T-helper 17 cell (primary cell): ENCODE measurements at regions not wholly inside any gene's neighbourhood (a gene's known extent, or its start where the extent isn't known, plus 50 kb on each side); places are given as distances from the start of the nearest gene placed in this dataset.
"Not testable (repeated sequence)": the region's sequence is repeated elsewhere in the genome, so short reads cannot be mapped to it uniquely, and the experiment has no call there.

Experiments used
- ATAC-seq: fragments of 150-1000 bp; cut with Tn5 transposase; 2 replicates; pipeline ENCODE4 v1.10.0; 2021; ENCODE audit warnings: mild to moderate bottlenecking, moderate library complexity
- DNase-seq, 3 donors: peaks; one replicate each; pipeline versions ENCODE4 v3.0.0 to v3.0.0-alpha.2; 2020 to 2021
- H3K9me3 ChIP-seq: one replicate; pipeline ENCODE4 v1.7.0; 2013; ENCODE audit warnings: low read length, mild to moderate bottlenecking; ENCODE audit not compliant: control insufficient read depth, poor library complexity, severe bottlenecking
- H3K27ac Mint-ChIP-seq: one replicate; pipeline ENCODE4 v1.8.0; 2022; ENCODE audit warnings: mild to moderate bottlenecking, moderate library complexity, mixed read lengths
- H3K27me3 Mint-ChIP-seq: one replicate; pipeline ENCODE4 v1.8.0; 2022; ENCODE audit warnings: mixed read lengths
- H3K36me3 Mint-ChIP-seq: one replicate; pipeline ENCODE4 v1.8.0; 2022; ENCODE audit warnings: low read depth, mixed read lengths
- H3K4me1 Mint-ChIP-seq: one replicate; pipeline ENCODE4 v1.8.0; 2022; ENCODE audit warnings: mild to moderate bottlenecking, mixed read lengths
- H3K4me3 Mint-ChIP-seq: one replicate; pipeline ENCODE4 v1.8.0; 2022; ENCODE audit warnings: mild to moderate bottlenecking, moderate library complexity, mixed read lengths

DNA sequence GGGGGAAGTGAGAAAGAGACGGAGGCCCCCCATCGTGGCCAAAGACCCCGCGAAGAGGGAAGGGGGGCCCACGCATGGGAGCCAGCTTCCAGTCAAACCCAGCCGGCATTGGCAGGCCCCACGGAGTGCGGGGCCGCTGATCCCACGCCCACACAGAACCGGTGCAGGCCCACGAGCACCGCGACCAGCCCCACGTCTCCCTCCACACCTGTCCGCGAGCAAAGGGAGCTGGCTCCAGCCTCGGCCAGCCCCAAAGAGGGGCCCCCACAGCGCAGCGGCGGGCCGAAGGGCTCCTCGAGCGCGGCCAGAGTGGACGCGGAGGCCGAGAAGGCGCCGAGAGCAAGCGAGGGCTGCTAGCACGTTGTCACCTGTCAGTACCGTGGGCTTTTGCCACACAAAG is 125.0 kb upstream of the TWIST2 start:
- Mint-ChIP-seq H3K36me3 (peaks cover 2% of the 10 kb centered on the region), H3K27ac (no peak overlapping the region), H3K4me1 (peaks cover 2% of the 10 kb centered on the region), H3K4me3 (no peak overlapping the region), H3K27me3 (peaks cover 31% of the 10 kb centered on the region)
- DNase-seq (no peak), ATAC-seq (no peak)
- no peaks in the 10 kb centered on the region for H3K9me3 ChIP-seq

DNA sequence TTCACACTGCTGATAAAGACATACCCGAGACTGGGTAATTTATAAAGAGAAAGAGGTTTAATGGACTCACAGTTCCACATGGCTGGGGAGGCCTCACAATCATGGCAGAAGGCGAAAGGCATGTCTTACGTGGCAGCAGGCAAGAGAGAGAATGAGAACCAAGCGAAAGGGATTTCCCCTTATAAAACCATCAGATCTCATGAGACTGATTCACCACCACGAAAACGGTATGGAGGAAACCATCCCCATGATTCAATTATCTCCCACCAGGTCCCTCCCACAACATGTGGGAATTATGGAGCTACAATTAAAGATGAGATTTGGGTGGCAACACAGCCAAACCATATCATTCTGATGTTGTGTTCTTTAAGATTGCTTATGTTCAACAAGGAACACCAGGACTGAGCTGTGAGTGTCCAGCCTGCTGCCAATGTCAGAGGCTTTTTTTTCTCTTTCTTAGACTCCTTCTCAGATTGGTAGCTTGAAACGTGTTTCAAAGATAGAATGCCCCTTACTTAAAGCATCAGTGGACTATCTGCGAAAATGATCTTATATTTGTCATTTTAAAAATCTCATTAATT is 124.1 kb upstream of the TWIST2 start:
- not testable (repeated sequence) for H3K4me3 Mint-ChIP-seq, DNase-seq, H3K36me3 Mint-ChIP-seq, H3K27ac Mint-ChIP-seq, ATAC-seq, H3K4me1 Mint-ChIP-seq, H3K9me3 ChIP-seq
- H3K27me3 Mint-ChIP-seq = peaks cover 35% of the 10 kb centered on the region

DNA sequence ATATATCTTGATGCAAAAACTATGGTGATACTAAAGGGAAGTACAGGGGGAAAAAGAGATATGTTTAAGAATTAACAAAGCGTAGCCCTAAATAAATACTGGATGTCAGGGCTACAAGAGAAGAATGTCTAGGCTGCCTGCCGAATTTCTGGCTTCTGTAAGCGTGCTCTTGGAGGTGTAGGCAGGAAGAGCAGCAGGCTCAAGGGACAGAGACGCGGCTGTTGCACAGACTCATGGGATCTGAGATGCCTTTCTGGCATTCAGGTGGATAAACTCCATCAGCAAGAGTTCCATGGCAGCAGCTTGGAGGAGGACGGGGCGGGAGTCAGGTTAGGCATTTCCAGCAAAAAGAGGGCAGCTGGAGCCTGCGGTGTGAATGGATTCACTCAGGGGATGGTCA is 123.2 kb upstream of the TWIST2 start:
- H3K27me3 Mint-ChIP-seq = peaks cover 38% of the 10 kb centered on the region
- H3K9me3 ChIP-seq = no peaks in the 10 kb centered on the region
- ATAC-seq = no peak
- H3K4me3 Mint-ChIP-seq = no peak overlapping the region
- H3K27ac Mint-ChIP-seq = no peak overlapping the region
- H3K36me3 Mint-ChIP-seq = peaks cover 2% of the 10 kb centered on the region
- H3K4me1 Mint-ChIP-seq = peaks cover 2% of the 10 kb centered on the region
- DNase-seq = no peak

DNA sequence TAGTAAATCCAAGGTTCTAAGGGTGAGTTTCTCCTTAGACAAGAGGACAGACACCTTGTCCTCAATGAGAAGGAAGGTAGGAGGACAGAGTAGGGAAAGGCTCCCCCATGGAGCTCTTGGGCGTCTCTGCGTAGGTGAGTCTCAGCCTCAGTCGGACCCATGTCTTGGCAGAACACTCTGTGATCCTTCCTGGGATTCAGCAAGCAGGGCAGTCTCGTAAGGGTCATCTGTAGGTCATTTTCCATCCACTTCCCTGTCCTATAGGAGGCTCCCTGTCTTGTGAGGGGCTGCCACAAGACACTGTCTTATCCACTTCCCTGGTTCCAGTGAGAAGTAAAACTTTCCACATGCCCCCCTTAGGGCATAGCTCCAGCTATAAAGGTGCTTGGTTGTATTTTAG is 122.6 kb upstream of the TWIST2 start:
- Mint-ChIP-seq H3K4me3 (no peak overlapping the region), H3K27me3 (peaks cover 44% of the 10 kb centered on the region), H3K27ac (no peak overlapping the region), H3K4me1 (peaks cover 2% of the 10 kb centered on the region), H3K36me3 (peaks cover 2% of the 10 kb centered on the region)
- no peaks in the 10 kb centered on the region for H3K9me3 ChIP-seq
- ATAC-seq = no peak
- no peak for DNase-seq

DNA sequence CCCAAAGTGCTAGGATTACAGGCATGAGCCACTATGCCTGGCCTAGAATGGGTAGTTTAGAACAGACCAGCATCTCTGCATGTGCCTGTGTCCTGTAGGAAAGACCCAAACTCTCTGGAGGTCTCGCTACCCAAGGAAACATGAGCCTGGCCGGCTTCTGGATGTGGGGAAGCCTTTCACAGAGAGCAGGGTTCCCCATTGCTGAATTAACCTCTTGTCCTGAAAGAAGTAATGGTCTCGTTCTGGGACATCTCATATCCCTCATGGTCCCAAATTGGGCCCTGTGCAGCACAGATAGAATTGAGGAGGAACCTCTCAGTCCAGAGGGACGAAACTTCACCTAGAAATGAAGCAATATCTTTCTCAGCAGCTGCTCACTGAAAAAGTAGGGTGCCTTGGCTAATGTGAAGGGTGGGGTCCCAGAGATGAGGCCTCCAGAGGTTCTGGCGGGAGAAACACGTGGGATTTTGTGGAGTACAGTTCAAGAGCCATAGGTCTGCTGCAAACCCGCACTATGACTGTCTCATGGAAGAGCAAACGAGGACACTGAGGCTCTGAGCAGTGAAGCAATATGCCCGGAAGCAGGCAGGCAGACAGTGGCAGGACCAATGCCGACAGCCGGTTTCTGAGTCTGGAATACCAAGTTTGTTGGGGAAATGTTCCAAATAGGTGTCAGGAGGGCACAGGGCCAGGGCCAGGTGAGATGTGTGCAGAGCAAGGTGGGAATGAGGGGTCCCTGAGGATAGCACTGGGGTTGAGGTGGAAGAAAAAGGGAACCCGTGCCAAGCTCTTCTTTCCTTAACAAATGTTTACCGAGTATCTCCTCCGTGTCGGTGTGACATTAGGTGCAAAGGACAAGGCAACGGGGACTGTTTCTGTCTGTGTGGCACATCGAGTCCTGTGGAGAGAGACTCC is 121.0 kb upstream of the TWIST2 start:
- Mint-ChIP-seq H3K27me3 (peaks cover 44% of the 10 kb centered on the region), H3K4me1 (peaks cover 2% of the 10 kb centered on the region), H3K36me3 (peaks cover 2% of the 10 kb centered on the region), H3K4me3 (no peak overlapping the region), H3K27ac (no peak overlapping the region)
- ATAC-seq (no peak), DNase-seq (no peak)
- no peaks in the 10 kb centered on the region for H3K9me3 ChIP-seq

DNA sequence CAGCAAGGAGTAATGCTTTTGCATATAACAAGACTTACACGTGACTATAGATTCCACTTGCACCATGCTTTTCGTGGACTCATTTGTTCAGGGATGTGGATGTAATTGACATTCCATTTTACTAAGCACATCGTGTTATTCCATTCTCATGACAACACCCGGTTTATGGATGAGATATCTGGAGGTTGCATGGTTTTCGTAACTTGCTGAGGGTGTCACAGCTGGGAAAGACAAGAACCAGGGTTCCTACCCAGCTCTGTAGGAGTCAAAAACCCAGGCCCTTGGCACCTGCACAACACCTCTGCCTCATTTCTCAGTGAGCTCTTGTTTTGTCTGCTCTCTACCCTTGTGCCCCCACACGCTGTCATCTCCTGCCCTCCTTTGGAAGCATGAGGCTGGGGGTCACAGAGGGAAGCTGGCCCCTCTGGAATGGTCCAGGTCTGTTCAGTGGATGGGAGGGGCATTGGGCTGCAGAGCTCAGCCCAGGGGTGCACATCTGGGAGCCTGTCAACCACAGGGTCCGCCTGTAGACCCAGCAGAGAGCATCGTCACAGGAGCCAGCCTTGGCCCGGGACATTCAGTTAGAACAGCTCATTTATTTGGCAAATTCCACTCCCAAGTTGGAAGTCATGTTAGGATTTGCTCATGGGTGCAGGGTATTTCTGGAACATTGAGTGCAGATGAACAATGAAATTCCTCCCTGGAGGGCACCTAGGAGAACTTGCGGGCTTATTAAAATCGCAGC is 120.1 kb upstream of the TWIST2 start:
- ATAC-seq (no peak), DNase-seq (no peak)
- H3K4me3 Mint-ChIP-seq = no peak overlapping the region
- peaks cover 2% of the 10 kb centered on the region for H3K4me1 Mint-ChIP-seq
- H3K36me3 Mint-ChIP-seq = peaks cover 2% of the 10 kb centered on the region
- H3K27ac Mint-ChIP-seq = no peak overlapping the region
- peaks cover 44% of the 10 kb centered on the region for H3K27me3 Mint-ChIP-seq
- no peaks in the 10 kb centered on the region for H3K9me3 ChIP-seq

DNA sequence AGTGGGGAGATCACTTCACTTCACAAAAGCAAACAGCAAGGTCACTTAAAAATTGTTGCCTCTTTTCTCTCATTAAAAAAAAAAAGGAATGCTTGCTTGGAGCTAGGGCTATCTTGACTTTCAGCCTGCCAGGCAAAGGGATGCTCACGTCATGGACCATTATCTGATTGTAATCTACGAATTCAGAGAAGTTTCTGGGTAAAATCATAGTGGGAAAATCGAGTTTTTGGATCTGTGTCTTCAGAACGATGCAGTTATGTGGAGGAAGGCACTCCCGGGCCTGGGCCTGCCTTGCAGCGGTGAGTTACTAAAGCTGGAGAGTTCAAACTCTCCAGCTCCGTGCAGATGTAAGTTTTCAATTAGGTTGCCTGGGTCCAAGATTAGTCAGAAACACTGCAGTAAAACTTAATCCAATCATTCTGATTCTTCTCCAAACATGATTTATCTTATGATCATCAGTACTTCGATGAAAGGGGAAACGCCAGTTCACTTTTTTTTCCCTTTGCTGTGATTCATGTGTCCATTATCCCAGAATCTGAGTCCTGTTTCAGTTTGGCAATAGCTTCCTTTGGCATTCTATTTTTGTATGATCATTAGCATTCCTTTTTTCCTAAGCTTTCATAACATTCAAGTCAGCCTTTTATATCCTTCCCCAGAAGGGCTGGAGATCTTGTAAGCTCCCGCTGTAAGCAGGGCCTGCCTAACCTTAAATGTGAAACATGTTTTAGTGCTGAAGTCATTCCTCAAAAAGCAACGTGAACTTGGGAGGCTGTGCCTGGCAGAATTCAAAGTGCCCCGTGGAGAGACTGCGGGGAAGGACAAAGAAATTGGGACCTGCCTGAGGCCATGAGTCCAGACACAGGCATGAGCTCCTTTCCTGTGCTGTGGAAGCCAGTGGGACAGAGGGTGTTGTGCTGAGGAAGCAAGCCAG is 119.3 kb upstream of the TWIST2 start:
- ATAC-seq (no peak), DNase-seq (no peak)
- H3K9me3 ChIP-seq = no peaks in the 10 kb centered on the region
- Mint-ChIP-seq H3K4me1 (peaks cover 2% of the 10 kb centered on the region), H3K27ac (no peak overlapping the region), H3K27me3 (peaks cover 44% of the 10 kb centered on the region), H3K36me3 (peaks cover 2% of the 10 kb centered on the region), H3K4me3 (no peak overlapping the region)

DNA sequence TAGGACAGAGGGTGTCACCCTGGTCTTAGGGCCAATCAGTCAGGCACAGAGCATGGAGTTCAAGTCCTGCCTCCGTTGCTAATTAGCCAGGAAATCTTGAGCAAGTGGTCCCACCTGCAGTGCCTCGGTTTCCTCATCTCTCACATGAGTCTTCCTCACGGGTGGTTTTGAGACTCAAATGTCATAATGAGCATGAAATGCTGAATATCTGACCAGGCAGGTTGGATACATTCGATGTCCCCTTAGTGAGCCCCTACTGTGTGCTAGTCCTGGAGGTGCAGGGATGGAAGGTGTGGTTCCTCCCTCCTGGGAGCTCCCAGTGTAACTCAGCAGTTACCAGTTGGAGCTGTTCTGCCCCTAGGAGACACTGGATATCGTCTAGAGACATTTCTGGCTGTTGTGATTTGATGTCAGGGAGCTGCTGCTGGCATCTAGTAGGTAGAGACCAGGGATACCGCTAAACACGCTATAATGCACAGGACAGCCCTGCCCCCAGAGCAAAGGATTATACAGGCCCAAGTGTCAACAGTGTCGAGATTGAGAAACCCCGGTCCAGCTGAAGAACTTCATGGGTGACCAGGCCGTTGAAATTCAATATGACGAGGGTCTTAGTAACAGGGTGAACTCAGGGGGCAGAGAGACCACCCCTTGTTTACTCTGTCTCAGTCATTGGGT is 118.5 kb upstream of the TWIST2 start:
- Mint-ChIP-seq H3K36me3 (peaks cover 2% of the 10 kb centered on the region), H3K27ac (no peak overlapping the region), H3K4me3 (no peak overlapping the region), H3K4me1 (peaks cover 2% of the 10 kb centered on the region), H3K27me3 (peaks cover 44% of the 10 kb centered on the region)
- no peaks in the 10 kb centered on the region for H3K9me3 ChIP-seq
- ATAC-seq (no peak), DNase-seq (no peak)

DNA sequence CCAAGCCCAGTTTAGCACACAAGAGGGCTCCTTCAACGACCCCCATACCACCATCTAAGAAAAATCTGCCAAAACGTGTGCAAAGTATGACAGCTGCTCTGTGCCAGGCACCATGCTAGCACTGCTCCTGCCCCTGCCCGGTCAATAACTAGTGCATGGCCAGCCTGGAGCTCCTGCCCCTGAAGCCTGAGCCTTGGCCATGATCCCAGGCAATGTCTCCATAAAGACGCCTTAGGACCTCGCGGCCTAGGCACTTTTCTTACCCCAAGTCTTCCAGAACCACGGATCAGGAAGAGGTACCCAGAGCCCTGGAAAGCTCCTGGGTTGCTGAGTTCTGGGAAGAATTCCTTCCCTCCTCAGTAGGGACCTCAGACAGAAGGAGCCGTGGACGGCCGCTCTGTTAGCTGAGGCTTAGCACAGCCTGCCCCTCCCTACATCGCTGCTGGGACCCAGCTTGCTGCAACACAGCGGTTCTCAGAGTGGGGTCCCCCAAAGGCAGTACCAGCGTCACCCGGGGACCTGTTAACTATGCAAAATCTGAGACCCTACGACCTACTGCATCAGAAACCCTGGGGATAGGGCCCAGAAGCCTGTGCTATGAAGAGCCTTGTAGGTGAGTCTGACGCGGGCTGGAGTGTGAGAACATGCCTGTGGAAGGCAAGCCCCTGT is 117.8 kb upstream of the TWIST2 start:
- Mint-ChIP-seq H3K27me3 (peaks cover 41% of the 10 kb centered on the region), H3K36me3 (peaks cover under 1% of the 10 kb centered on the region), H3K4me3 (no peak overlapping the region)

DNA sequence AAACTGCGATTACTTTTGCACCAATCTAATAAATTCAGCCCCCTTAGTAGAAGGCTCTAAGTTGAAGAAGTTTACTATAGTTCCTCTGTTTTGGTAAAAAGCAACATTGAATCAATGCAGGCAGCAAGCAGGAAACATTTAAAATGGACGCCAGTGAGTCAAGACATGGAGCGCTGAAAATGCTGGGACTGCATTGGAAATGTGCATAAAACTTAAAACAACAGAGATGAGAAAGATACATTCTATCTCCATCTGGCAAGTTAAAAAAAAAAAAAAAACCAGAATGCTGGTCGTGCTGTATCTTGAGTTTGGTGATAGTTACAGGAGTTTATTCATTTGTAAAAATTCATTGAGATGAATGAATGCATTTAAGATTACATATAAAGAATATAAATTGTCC is 117.0 kb upstream of the TWIST2 start:
- peaks cover 2% of the 10 kb centered on the region for H3K4me1 Mint-ChIP-seq
- no peak overlapping the region for H3K4me3 Mint-ChIP-seq
- peaks cover 36% of the 10 kb centered on the region for H3K27me3 Mint-ChIP-seq
- no peaks in the 10 kb centered on the region for H3K36me3 Mint-ChIP-seq
- H3K27ac Mint-ChIP-seq = no peak overlapping the region
- no peak for ATAC-seq
- no peak for DNase-seq
- H3K9me3 ChIP-seq = no peaks in the 10 kb centered on the region

More for the DNA sequence above, 117.8 kb upstream of the TWIST2 start:
- ATAC-seq (no peak), DNase-seq (no peak)
- Mint-ChIP-seq H3K4me1 (peaks cover 2% of the 10 kb centered on the region), H3K27ac (no peak overlapping the region)
- H3K9me3 ChIP-seq = no peaks in the 10 kb centered on the region

DNA sequence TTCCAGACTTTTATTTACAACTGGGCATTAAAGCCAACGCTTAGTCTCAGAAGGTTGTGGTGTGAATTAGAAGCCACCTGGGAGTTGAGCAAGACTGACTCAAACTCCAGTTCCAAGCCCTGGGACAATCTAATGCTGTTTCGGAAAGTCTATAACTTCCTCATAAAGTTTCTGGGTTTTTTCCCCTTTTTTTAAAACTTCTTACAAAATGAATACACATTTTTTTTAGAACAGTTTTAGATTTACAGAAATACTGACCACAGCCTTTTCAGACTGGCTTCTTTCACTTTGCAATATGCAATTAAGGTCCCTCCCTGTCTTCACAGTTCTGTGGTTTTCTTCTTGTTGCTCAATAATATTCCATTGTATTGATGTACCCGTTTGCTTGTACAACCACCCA is 115.9 kb upstream of the TWIST2 start:
- DNase-seq (no peak), ATAC-seq (no peak)
- Mint-ChIP-seq H3K36me3 (no peaks in the 10 kb centered on the region), H3K27ac (no peak overlapping the region), H3K4me1 (peaks cover 2% of the 10 kb centered on the region), H3K27me3 (peaks cover 32% of the 10 kb centered on the region), H3K4me3 (no peak overlapping the region)
- no peaks in the 10 kb centered on the region for H3K9me3 ChIP-seq

DNA sequence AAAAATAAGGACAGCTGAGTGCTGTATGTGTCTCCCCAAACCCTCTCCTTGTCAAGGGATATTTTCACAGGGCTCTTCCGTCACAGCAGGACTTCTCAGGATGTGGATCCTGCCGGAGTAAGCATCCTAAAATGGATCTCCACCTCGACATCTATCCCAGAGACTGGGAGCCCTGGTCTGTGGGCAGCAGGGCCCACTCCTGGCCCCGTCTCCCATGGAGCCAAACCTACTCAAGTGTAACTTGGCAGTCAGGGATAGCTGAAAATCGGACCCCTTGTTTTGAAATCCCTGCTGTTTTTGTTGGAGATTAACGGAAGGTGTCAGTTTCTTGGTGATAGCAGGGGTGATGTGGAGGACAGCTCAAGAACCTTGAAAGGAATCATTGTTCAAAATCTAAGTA is 109.0 kb upstream of the TWIST2 start:
- H3K9me3 ChIP-seq = no peaks in the 10 kb centered on the region
- Mint-ChIP-seq H3K4me3 (no peak overlapping the region), H3K4me1 (peaks cover 2% of the 10 kb centered on the region), H3K27me3 (peaks cover 55% of the 10 kb centered on the region), H3K36me3 (peaks cover 2% of the 10 kb centered on the region), H3K27ac (no peak overlapping the region)
- ATAC-seq (no peak), DNase-seq (no peak)
